ENCODE measurements at regions not wholly inside any gene's neighbourhood (a gene's known extent, or its start where the extent isn't known, plus 50 kb on each side); places are given as distances from the start of the nearest gene placed in this dataset.

- TF ChIP-seq CTCF (IDR thresholded peaks at IDR 0.05): no peak
- no peak for TF ChIP-seq POLR2A (IDR thresholded peaks at IDR 0.05)
- no peak for TF ChIP-seq EP300 (IDR thresholded peaks at IDR 0.05)
Observed at GRCh38 chr6:23441808-23442461, 684.1 kb upstream of the NRSN1 start.

All from tibial nerve (tissue), 4 donors.